DMS79 (cell line): ENCODE measurements at regions not wholly inside any gene's neighbourhood (a gene's known extent, or its start where the extent isn't known, plus 50 kb on each side); places are given as distances from the start of the nearest gene placed in this dataset.
A peak's percentile ranks its signal among the peaks of the same experiment; 100 is the strongest.

Experiments used
- DNase-seq: peaks from one replicate; lab custom pipeline; 2025; lab: John Stamatoyannopoulos, UW

GRCh38 chr6:113094779-113095178 lies 747.6 kb downstream of the RFPL4B start:
- DNase-seq = no peak

- DNase-seq = no peak
These were observed 748.7 kb downstream of the RFPL4B start for GRCh38 chr6:113095841-113096240.

GRCh38 chr6:113102761-113103160 lies 754.4 kb upstream of the MARCKS start:
- DNase-seq = no peak

GRCh38 chr6:113103634-113104361 lies 753.3 kb upstream of the MARCKS start:
- no peak for DNase-seq

- DNase-seq = no peak
These were observed 752.6 kb upstream of the MARCKS start for GRCh38 chr6:113104541-113104940.

GRCh38 chr6:113104951-113105350 lies 752.2 kb upstream of the MARCKS start:
- no peak for DNase-seq

GRCh38 chr6:113110211-113110610 lies 746.9 kb upstream of the MARCKS start:
- DNase-seq = no peak

- DNase-seq = no peak
These were observed 745.6 kb upstream of the MARCKS start for GRCh38 chr6:113111550-113111949.

GRCh38 chr6:113112086-113112485 lies 745.1 kb upstream of the MARCKS start:
- DNase-seq = no peak

- no peak for DNase-seq
These were observed 741.9 kb upstream of the MARCKS start for GRCh38 chr6:113115196-113115595.

- peak; percentile 63 for DNase-seq
These were observed 736.9 kb upstream of the MARCKS start for GRCh38 chr6:113120224-113120581.

GRCh38 chr6:113120582-113121285 lies 736.4 kb upstream of the MARCKS start:
- DNase-seq = peak; percentile 63

GRCh38 chr6:113121571-113121970 lies 735.6 kb upstream of the MARCKS start:
- DNase-seq = no peak

- no peak for DNase-seq
These were observed 735.1 kb upstream of the MARCKS start for GRCh38 chr6:113122060-113122459.

GRCh38 chr6:113125626-113126025 lies 731.5 kb upstream of the MARCKS start:
- DNase-seq = no peak

GRCh38 chr6:113127786-113128419 lies 729.2 kb upstream of the MARCKS start:
- no peak for DNase-seq

GRCh38 chr6:113128661-113129060 lies 728.5 kb upstream of the MARCKS start:
- no peak for DNase-seq

GRCh38 chr6:113129991-113130390 lies 727.2 kb upstream of the MARCKS start:
- no peak for DNase-seq

GRCh38 chr6:113137426-113137825 lies 719.7 kb upstream of the MARCKS start:
- no peak for DNase-seq

GRCh38 chr6:113140721-113141120 lies 716.4 kb upstream of the MARCKS start:
- DNase-seq = no peak

- no peak for DNase-seq
These were observed 715.2 kb upstream of the MARCKS start for GRCh38 chr6:113141901-113142300.

- no peak for DNase-seq
These were observed 714.4 kb upstream of the MARCKS start for GRCh38 chr6:113142671-113143174.

- no peak for DNase-seq
These were observed 713.9 kb upstream of the MARCKS start for GRCh38 chr6:113143206-113143605.
